Gastrocnemius medialis (tissue), 4 donors: ENCODE measurements at regions not wholly inside any gene's neighbourhood (a gene's known extent, or its start where the extent isn't known, plus 50 kb on each side); places are given as distances from the start of the nearest gene placed in this dataset.

Experiments used
- POLR2A ChIP-seq, 2 donors: fragments of 450-650 bp; IDR thresholded peaks; one replicate each; pipeline ENCODE4 v1.6.1; 2017; ENCODE audit warnings: antibody characterized with exemption in 2 of 2, mild to moderate bottlenecking in 2 of 2, moderate library complexity in 2 of 2
- TF ChIP-seq, protein P1 (sequence below), 5 experiments: fragments of 450-650 bp in 3 of 5; fragments of 200-600 bp in 2 of 5; sonication (generic) in 2 of 5; IDR thresholded peaks in 4 of 5; conservative IDR thresholded peaks in 1 of 5; 1 replicate in 4 of 5; 2 replicates in 1 of 5; pipeline ENCODE4 v1.5.1; 2016 to 2019; ENCODE audit warnings: antibody characterized with exemption in 5 of 5, mild to moderate bottlenecking in 3 of 5, moderate library complexity in 3 of 5

DNA sequence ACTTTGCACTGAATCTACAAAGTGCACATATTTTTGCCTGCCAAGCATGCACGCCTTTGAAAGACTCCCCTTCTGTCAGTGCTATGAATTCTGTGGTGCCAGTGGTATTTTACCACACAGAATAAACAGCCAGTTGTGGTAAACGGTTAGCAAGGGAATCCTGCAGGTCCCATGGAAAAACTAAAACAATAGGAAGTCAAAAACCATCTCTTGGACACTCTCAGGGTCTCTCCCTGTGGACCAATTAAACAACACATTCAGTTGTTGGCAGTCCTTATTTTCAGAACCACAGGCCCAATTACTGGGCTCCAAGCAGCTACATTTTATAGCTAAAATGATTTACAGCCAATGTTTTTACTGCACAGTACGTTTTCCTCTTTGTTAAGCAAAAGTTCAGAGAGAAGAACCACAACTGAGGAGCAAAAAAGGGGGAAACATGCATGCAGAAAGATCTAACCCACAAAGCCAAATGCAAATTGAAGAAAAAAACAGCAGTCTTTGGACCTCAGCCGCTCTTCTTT, 116.9 kb downstream of the KCTD12 start:
- TF ChIP-seq, protein P1, sequence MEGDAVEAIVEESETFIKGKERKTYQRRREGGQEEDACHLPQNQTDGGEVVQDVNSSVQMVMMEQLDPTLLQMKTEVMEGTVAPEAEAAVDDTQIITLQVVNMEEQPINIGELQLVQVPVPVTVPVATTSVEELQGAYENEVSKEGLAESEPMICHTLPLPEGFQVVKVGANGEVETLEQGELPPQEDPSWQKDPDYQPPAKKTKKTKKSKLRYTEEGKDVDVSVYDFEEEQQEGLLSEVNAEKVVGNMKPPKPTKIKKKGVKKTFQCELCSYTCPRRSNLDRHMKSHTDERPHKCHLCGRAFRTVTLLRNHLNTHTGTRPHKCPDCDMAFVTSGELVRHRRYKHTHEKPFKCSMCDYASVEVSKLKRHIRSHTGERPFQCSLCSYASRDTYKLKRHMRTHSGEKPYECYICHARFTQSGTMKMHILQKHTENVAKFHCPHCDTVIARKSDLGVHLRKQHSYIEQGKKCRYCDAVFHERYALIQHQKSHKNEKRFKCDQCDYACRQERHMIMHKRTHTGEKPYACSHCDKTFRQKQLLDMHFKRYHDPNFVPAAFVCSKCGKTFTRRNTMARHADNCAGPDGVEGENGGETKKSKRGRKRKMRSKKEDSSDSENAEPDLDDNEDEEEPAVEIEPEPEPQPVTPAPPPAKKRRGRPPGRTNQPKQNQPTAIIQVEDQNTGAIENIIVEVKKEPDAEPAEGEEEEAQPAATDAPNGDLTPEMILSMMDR (IDR thresholded peaks at IDR 0.05 in 4 of 5, conservative IDR thresholded peaks at IDR 0.05 in 1 of 5), result no peak
- TF ChIP-seq POLR2A (IDR thresholded peaks at IDR 0.05), result no peak
